ENCODE measurements at regions not wholly inside any gene's neighbourhood (a gene's known extent, or its start where the extent isn't known, plus 50 kb on each side); places are given as distances from the start of the nearest gene placed in this dataset.

- no peak overlapping the region for H3K4me3 ChIP-seq
- TF ChIP-seq CTCF (IDR thresholded peaks at IDR 0.05), result no peak
- TF ChIP-seq POLR2AphosphoS5 (IDR thresholded peaks at IDR 0.05), result no peak
- TF ChIP-seq POLR2A (IDR thresholded peaks at IDR 0.05), result no peak
- H3K9me3 ChIP-seq, result no peaks in the 10 kb centered on the region
- intact Hi-C loops (cut with DNase I), result no loop called here
- H3K36me3 ChIP-seq, result no peaks in the 10 kb centered on the region
- 91% methylated on average over 1 of the region's 1 CpG for WGBS
- H3K4me1 ChIP-seq (replicated peaks), result no peaks in the 10 kb centered on the region
- H3K27ac ChIP-seq, result no peak overlapping the region
- H3K27me3 ChIP-seq (replicated peaks; ENCODE audit: insufficient read depth), result no peaks in the 10 kb centered on the region
- DNase-seq (ENCODE audit: low spot score), result no peak
Observed at GRCh38 chr3:144301863-144302262, 330.2 kb downstream of the DIPK2A start.

GRCh38 chr3:144307951-144308350, 336.3 kb downstream of the DIPK2A start:
- no peak overlapping the region for H3K4me3 ChIP-seq
- H3K9me3 ChIP-seq, result no peaks in the 10 kb centered on the region
- H3K36me3 ChIP-seq, result no peaks in the 10 kb centered on the region
- 88% methylated on average over 3 of the region's 3 CpGs for WGBS
- DNase-seq (ENCODE audit: low spot score), result no peak
- no peak overlapping the region for H3K27ac ChIP-seq
- intact Hi-C loops (cut with DNase I), result no loop called here
- TF ChIP-seq CTCF (IDR thresholded peaks at IDR 0.05), result no peak
- TF ChIP-seq POLR2A (IDR thresholded peaks at IDR 0.05), result no peak
- no peak for TF ChIP-seq POLR2AphosphoS5 (IDR thresholded peaks at IDR 0.05)
- no peaks in the 10 kb centered on the region for H3K4me1 ChIP-seq (replicated peaks)
- no peaks in the 10 kb centered on the region for H3K27me3 ChIP-seq (replicated peaks; ENCODE audit: insufficient read depth)

- no peaks in the 10 kb centered on the region for H3K36me3 ChIP-seq
- DNase-seq (ENCODE audit: low spot score), result no peak
- no peaks in the 10 kb centered on the region for H3K27me3 ChIP-seq (replicated peaks; ENCODE audit: insufficient read depth)
- no peaks in the 10 kb centered on the region for H3K9me3 ChIP-seq
- intact Hi-C loops (cut with DNase I), result no loop called here
- no peaks in the 10 kb centered on the region for H3K4me1 ChIP-seq (replicated peaks)
- no peak for TF ChIP-seq CTCF (IDR thresholded peaks at IDR 0.05)
- TF ChIP-seq POLR2A (IDR thresholded peaks at IDR 0.05), result no peak
- no peak for TF ChIP-seq POLR2AphosphoS5 (IDR thresholded peaks at IDR 0.05)
- 85% methylated on average over 3 of the region's 3 CpGs for WGBS
- no peak overlapping the region for H3K4me3 ChIP-seq
- H3K27ac ChIP-seq, result no peak overlapping the region
Observed at GRCh38 chr3:144308396-144308795, 336.8 kb downstream of the DIPK2A start.

- Histone ChIP-seq H3K27me3 (replicated peaks; ENCODE audit: insufficient read depth) (no peaks in the 10 kb centered on the region), H3K4me1 (replicated peaks) (no peaks in the 10 kb centered on the region), H3K4me3 (no peak overlapping the region), H3K9me3 (no peaks in the 10 kb centered on the region), H3K36me3 (no peaks in the 10 kb centered on the region), H3K27ac (no peak overlapping the region)
- intact Hi-C loops (cut with DNase I), result no loop called here
- 43% methylated on average over 3 of the region's 3 CpGs for WGBS
- DNase-seq (ENCODE audit: low spot score), result no peak
- TF ChIP-seq POLR2AphosphoS5 (IDR thresholded peaks at IDR 0.05) (no peak), CTCF (IDR thresholded peaks at IDR 0.05) (no peak), POLR2A (IDR thresholded peaks at IDR 0.05) (no peak)
Observed at GRCh38 chr3:144312702-144313101, 341.1 kb downstream of the DIPK2A start.

GRCh38 chr3:144314946-144315345, 343.3 kb downstream of the DIPK2A start:
- H3K27me3 ChIP-seq (replicated peaks; ENCODE audit: insufficient read depth), result no peaks in the 10 kb centered on the region
- H3K4me3 ChIP-seq, result no peak overlapping the region
- H3K9me3 ChIP-seq, result no peaks in the 10 kb centered on the region
- intact Hi-C loops (cut with DNase I), result no loop called here
- TF ChIP-seq POLR2A (IDR thresholded peaks at IDR 0.05) (no peak), POLR2AphosphoS5 (IDR thresholded peaks at IDR 0.05) (no peak), CTCF (IDR thresholded peaks at IDR 0.05) (no peak)
- 72% methylated on average over 3 of the region's 3 CpGs for WGBS
- no peak overlapping the region for H3K27ac ChIP-seq
- H3K36me3 ChIP-seq, result no peaks in the 10 kb centered on the region
- H3K4me1 ChIP-seq (replicated peaks), result no peaks in the 10 kb centered on the region
- no peak for DNase-seq (ENCODE audit: low spot score)
